DOHH2 (cell line): ENCODE measurements at regions not wholly inside any gene's neighbourhood (a gene's known extent, or its start where the extent isn't known, plus 50 kb on each side); places are given as distances from the start of the nearest gene placed in this dataset.

Source experiments
- CTCF ChIP-seq: fragments of 200-600 bp; sonication (generic); IDR thresholded peaks from one replicate; pipeline ENCODE4 v1.5.1; 2014; ENCODE audit warnings: antibody characterized with exemption, mild to moderate bottlenecking, low read depth, low read length; ENCODE audit not compliant: poor library complexity, severe bottlenecking
- EZH2phosphoT487 ChIP-seq: fragments of 200-600 bp; sonication (generic); IDR thresholded peaks from 2 replicates; pipeline ENCODE4 v1.6.1; 2017; ENCODE audit warnings: borderline replicate concordance, mild to moderate bottlenecking, antibody characterized with exemption, low read length, moderate library complexity, mixed read lengths

- no peak for TF ChIP-seq CTCF
- TF ChIP-seq EZH2phosphoT487, result no peak
Measured at GRCh38 chr12:92537290-92537960, 165.4 kb upstream of the PLEKHG7 start.
